Suprapubic skin (tissue), 4 donors: ENCODE measurements at regions not wholly inside any gene's neighbourhood (a gene's known extent, or its start where the extent isn't known, plus 50 kb on each side); places are given as distances from the start of the nearest gene placed in this dataset.

ENCODE experiments used
- CTCF ChIP-seq, 2 donors: fragments of 200-600 bp in 1 of 2; fragments of 450-650 bp in 1 of 2; sonication (generic) in 1 of 2; IDR thresholded peaks; one replicate each; pipeline ENCODE4 v1.5.1; 2016 to 2019; ENCODE audit warnings: antibody characterized with exemption in 2 of 2, mild to moderate bottlenecking in 1 of 2, moderate library complexity in 1 of 2
- EP300 ChIP-seq: sonication (generic); formaldehyde crosslinking; IDR thresholded peaks from one replicate; pipeline ENCODE4 v1.6.1; 2017; ENCODE audit warnings: antibody characterized with exemption
- POLR2A ChIP-seq, 2 donors: fragments of 450-650 bp; IDR thresholded peaks; one replicate each; pipeline ENCODE4 v1.6.1; 2017; ENCODE audit warnings: antibody characterized with exemption in 2 of 2, mild to moderate bottlenecking in 2 of 2, moderate library complexity in 2 of 2
- POLR2AphosphoS5 ChIP-seq, 3 donors: sonication (generic); formaldehyde crosslinking; IDR thresholded peaks; one replicate each; pipeline ENCODE4 v1.6.1; 2017; ENCODE audit warnings: antibody characterized with exemption in 3 of 3

- TF ChIP-seq EP300 (no peak), CTCF (IDR thresholded peaks at IDR 0.05) (no peak), POLR2AphosphoS5 (IDR thresholded peaks at IDR 0.05) (no peak), POLR2A (IDR thresholded peaks at IDR 0.05) (no peak)
Observed at GRCh38 chr2:219957820-219958219, 330.4 kb downstream of the SLC4A3 start.
